Glutamatergic neuron (in vitro differentiated cells): ENCODE measurements at regions not wholly inside any gene's neighbourhood (a gene's known extent, or its start where the extent isn't known, plus 50 kb on each side); places are given as distances from the start of the nearest gene placed in this dataset.

Experiments used
- DNase-seq: peaks from one replicate; pipeline ENCODE4 v3.0.0; 2022
- H3K27ac Mint-ChIP-seq: one replicate; pipeline ENCODE4 v1.8.0; 2020; ENCODE audit warnings: mild to moderate bottlenecking, mixed read lengths, inconsistent platforms; ENCODE audit not compliant: unreplicated experiment
- H3K27me3 Mint-ChIP-seq: one replicate; pipeline ENCODE4 v1.8.0; 2020; ENCODE audit warnings: mild to moderate bottlenecking, moderate library complexity, mixed read lengths, inconsistent platforms; ENCODE audit not compliant: unreplicated experiment
- H3K36me3 Mint-ChIP-seq: one replicate; pipeline ENCODE4 v1.8.0; 2020; ENCODE audit warnings: mild to moderate bottlenecking, mixed read lengths, inconsistent platforms; ENCODE audit not compliant: unreplicated experiment
- H3K4me1 Mint-ChIP-seq: one replicate; pipeline ENCODE4 v1.8.0; 2020; ENCODE audit warnings: mild to moderate bottlenecking, low read depth, mixed read lengths, inconsistent platforms; ENCODE audit not compliant: unreplicated experiment
- H3K4me3 Mint-ChIP-seq: one replicate; pipeline ENCODE4 v1.8.0; 2020; ENCODE audit warnings: mild to moderate bottlenecking, mixed read lengths, inconsistent platforms; ENCODE audit not compliant: unreplicated experiment
- H3K9me3 Mint-ChIP-seq: one replicate; pipeline ENCODE4 v1.8.0; 2020; ENCODE audit warnings: mild to moderate bottlenecking, moderate library complexity, mixed read lengths, inconsistent platforms; ENCODE audit not compliant: unreplicated experiment
- TF ChIP-seq, protein P1 (sequence below): fragments of 200-600 bp; sonication (generic); IDR thresholded peaks from one replicate; pipeline ENCODE4 v1.5.0; 2021; ENCODE audit not compliant: partially characterized antibody, unreplicated experiment

DNA sequence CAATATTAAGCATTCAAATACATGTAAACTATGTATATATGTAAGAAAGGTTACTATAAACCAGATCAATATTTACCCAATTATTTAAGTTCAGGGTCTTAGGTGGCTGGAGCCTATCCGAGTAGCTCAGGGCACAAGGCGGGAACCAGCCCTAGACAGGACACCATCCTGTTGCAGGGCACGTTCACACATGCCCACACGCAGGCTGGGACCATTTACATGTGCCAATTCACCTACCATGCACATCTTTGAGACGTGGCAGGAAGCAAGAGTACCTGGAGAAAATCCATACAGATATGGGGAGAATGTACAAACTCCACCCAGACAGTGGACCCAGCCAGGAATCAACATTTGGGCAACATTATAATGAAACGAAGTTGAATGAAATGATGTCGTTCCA, 263.0 kb upstream of the E2F7 start:
- H3K9me3 Mint-ChIP-seq = no peaks in the 10 kb centered on the region
- TF ChIP-seq, protein P1, sequence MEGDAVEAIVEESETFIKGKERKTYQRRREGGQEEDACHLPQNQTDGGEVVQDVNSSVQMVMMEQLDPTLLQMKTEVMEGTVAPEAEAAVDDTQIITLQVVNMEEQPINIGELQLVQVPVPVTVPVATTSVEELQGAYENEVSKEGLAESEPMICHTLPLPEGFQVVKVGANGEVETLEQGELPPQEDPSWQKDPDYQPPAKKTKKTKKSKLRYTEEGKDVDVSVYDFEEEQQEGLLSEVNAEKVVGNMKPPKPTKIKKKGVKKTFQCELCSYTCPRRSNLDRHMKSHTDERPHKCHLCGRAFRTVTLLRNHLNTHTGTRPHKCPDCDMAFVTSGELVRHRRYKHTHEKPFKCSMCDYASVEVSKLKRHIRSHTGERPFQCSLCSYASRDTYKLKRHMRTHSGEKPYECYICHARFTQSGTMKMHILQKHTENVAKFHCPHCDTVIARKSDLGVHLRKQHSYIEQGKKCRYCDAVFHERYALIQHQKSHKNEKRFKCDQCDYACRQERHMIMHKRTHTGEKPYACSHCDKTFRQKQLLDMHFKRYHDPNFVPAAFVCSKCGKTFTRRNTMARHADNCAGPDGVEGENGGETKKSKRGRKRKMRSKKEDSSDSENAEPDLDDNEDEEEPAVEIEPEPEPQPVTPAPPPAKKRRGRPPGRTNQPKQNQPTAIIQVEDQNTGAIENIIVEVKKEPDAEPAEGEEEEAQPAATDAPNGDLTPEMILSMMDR = no peak
- peaks cover 6% of the 10 kb centered on the region for H3K4me1 Mint-ChIP-seq
- no peaks in the 10 kb centered on the region for H3K36me3 Mint-ChIP-seq
- H3K27ac Mint-ChIP-seq = no peak overlapping the region
- DNase-seq = no peak
- H3K27me3 Mint-ChIP-seq = peaks cover 5% of the 10 kb centered on the region
- no peak overlapping the region for H3K4me3 Mint-ChIP-seq

DNA sequence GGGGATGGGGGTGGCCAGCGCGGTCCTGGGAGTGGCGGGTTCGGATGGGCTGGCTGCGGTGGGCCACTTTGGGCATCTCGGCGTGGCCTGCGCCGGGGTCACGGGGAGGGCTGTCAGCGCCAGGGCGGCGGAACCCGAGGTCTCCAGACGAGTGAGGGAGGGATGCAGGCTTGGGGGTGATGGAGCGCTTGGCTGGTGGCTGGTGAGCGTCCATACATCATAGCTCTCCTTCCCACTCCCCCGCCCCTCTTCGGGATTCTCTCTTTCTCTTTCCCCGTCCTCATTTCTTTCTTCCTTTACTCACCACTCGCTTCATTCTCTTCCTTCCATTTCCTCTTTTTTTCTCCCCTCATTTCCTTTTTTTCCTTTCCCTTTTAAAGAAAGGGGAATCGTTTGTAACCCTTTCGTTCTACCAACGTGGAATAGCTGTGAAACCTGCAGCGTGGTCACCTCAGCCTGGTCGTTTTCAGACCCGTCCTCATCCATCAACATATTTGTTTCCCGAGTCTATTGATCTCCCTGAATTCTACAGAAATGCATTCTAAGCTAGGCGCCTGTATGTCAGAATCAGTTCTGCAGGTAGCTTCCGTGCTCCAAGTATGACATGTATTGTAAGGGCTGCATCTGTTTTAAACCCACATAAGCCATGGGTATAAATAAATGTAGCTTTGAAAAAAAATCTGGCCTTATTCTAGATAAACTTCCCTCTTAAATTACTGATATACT, 260.3 kb upstream of the E2F7 start:
- peak overlapping the region; percentile 95 for H3K4me3 Mint-ChIP-seq
- TF ChIP-seq, protein P1 = no peak
- no peaks in the 10 kb centered on the region for H3K9me3 Mint-ChIP-seq
- H3K4me1 Mint-ChIP-seq = peaks cover 6% of the 10 kb centered on the region
- peak overlapping the region; percentile 72 for H3K27ac Mint-ChIP-seq
- DNase-seq = peak; percentile 63
- peaks cover 5% of the 10 kb centered on the region for H3K27me3 Mint-ChIP-seq
- H3K36me3 Mint-ChIP-seq = no peaks in the 10 kb centered on the region

DNA sequence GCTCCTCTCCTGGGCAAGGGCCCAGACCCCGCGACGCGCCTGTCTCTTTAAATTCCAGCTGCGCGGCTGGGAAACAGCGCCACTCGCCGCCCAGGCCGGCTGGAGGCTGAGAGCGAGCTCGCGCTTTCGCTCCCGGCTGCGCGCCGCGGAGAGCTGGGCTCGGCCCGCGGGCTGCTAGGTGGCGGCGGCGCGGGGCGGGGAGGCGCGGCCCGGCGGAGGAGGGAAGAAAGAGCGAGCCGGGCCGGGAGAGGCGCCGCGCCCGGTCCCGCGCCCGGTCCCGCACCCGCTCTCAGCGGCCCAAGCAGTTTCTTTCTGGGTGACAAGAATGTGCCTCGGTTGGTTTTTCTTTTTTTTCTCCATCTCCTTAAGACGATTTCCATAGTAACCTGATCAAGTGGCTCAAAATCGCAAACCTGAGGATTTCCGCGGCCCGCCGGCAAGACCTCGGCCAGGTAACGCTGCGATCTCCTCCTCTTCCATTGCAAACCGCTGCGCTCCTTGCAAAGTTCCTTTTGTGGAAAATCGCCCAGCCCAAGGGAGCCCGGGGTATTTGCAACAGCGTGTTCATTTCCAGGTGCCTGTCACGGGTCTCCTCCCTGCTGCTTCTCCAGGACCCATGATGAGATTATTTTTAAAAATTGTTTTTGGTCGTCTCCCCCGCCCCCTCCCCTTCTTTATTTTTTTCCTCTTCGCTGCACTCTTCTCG, 259.5 kb upstream of the E2F7 start:
- Mint-ChIP-seq H3K27me3 (peaks cover 5% of the 10 kb centered on the region), H3K27ac (no peak overlapping the region), H3K4me1 (peaks cover 6% of the 10 kb centered on the region), H3K36me3 (no peaks in the 10 kb centered on the region), H3K9me3 (no peaks in the 10 kb centered on the region), H3K4me3 (peak overlapping the region; percentile 95)
- TF ChIP-seq, protein P1 = no peak
- peak; percentile 88 for DNase-seq

DNA sequence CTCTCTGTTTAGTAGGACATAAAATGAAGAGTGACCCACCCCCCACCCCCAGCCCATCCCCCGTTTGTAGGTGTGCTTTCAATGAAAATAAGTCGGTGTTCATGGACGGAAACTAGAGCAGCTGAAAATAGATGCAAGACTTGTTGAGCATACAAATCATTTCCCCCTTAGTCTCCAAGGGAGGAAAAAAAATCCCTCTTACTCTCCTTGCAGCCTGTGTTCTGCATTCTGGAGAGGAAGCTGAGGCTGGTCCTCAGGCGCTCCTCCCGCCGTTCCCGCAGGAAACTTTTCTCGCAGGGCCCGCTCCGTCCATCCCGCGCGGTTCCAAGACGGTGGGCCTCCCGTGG, 259.0 kb upstream of the E2F7 start:
- no peak for DNase-seq
- H3K36me3 Mint-ChIP-seq = no peaks in the 10 kb centered on the region
- H3K9me3 Mint-ChIP-seq = no peaks in the 10 kb centered on the region
- TF ChIP-seq, protein P1 = no peak
- H3K27me3 Mint-ChIP-seq = peaks cover 5% of the 10 kb centered on the region
- H3K27ac Mint-ChIP-seq = no peak overlapping the region
- H3K4me3 Mint-ChIP-seq = peak overlapping the region; percentile 74
- H3K4me1 Mint-ChIP-seq = peaks cover 6% of the 10 kb centered on the region

DNA sequence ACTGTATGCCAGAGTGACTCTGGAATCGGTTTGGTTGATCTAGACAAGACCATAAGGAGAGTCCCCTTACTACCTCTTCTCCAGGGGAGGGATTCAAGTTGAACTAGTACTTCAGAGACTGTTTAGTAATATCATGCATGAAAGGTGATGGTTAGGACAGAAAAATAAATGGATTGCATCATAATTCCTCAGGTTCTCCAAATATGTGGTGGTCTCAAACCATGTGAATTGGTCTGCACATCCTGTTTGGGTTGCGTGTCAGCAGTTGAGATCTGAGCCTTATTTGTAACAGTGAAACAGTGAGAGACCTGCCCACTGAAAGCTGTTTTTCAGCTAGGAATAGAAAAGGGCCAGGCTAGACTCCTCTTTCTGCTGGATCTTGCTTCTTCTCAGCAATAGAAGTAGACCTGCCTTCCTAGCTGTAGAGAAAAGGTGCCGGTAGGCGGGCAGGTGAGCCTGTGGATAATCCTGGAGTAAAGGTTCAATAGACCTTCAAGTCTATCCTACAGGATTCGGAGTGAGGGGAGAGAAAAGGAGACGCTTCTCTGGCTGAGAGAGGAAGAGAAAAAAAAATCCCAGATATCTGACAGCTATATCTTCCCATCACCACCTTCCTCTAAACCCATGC, 258.5 kb upstream of the E2F7 start:
- H3K4me3 Mint-ChIP-seq = peak overlapping the region; percentile 74
- H3K9me3 Mint-ChIP-seq = no peaks in the 10 kb centered on the region
- no peaks in the 10 kb centered on the region for H3K36me3 Mint-ChIP-seq
- peaks cover 5% of the 10 kb centered on the region for H3K27me3 Mint-ChIP-seq
- no peak overlapping the region for H3K27ac Mint-ChIP-seq
- peaks cover 6% of the 10 kb centered on the region for H3K4me1 Mint-ChIP-seq
- TF ChIP-seq, protein P1 = no peak
- no peak for DNase-seq
